H9 (cell line): ENCODE measurements at regions not wholly inside any gene's neighbourhood (a gene's known extent, or its start where the extent isn't known, plus 50 kb on each side); places are given as distances from the start of the nearest gene placed in this dataset.

ENCODE experiments used
- DNase-seq: peaks from one replicate; pipeline ENCODE4 v3.0.0-alpha.2; 2017
- H2AFZ ChIP-seq: one replicate; pipeline ENCODE4 v1.6.1; 2013; ENCODE audit warnings: mild to moderate bottlenecking, low read length, control low read depth, moderate library complexity
- H2AK5ac ChIP-seq: 2 replicates; pipeline ENCODE4 v1.6.1; 2013; ENCODE audit warnings: low read length, control low read depth, mixed read lengths; ENCODE audit not compliant: insufficient read length
- H2BK120ac ChIP-seq: one replicate; pipeline ENCODE4 v1.6.1; 2013; ENCODE audit warnings: low read depth, mild to moderate bottlenecking, low read length, control low read depth, inconsistent platforms; ENCODE audit not compliant: poor library complexity, severe bottlenecking
- H2BK12ac ChIP-seq: 2 replicates; pipeline ENCODE4 v1.6.1; 2013; ENCODE audit warnings: low read length, control low read depth, mixed read lengths, low read depth; ENCODE audit not compliant: insufficient read length
- H2BK15ac ChIP-seq: 2 replicates; pipeline ENCODE4 v1.6.1; 2013; ENCODE audit warnings: low read depth, low read length, control low read depth
- H2BK20ac ChIP-seq: one replicate; pipeline ENCODE4 v1.6.1; 2013; ENCODE audit warnings: low read depth, mild to moderate bottlenecking, low read length, control low read depth, inconsistent platforms; ENCODE audit not compliant: poor library complexity, severe bottlenecking
- H2BK5ac ChIP-seq: 2 replicates; pipeline ENCODE4 v1.6.1; 2013; ENCODE audit warnings: low read length, control low read depth, mixed read lengths; ENCODE audit not compliant: insufficient read length
- H3K14ac ChIP-seq: 2 replicates; pipeline ENCODE4 v1.6.1; 2013; ENCODE audit warnings: low read length, control low read depth; ENCODE audit not compliant: insufficient read depth
- H3K18ac ChIP-seq: 2 replicates; pipeline ENCODE4 v1.6.1; 2013; ENCODE audit warnings: low read depth, mild to moderate bottlenecking, mixed read lengths, low read length, control low read depth; ENCODE audit not compliant: insufficient read length
- H3K23ac ChIP-seq: 2 replicates; pipeline ENCODE4 v1.6.1; 2013; ENCODE audit warnings: low read length, control low read depth, mixed read lengths, low read depth; ENCODE audit not compliant: insufficient read length
- H3K23me2 ChIP-seq: 2 replicates; pipeline ENCODE4 v1.6.1; 2013; ENCODE audit warnings: low read depth, mild to moderate bottlenecking, mixed read lengths, low read length, control low read depth; ENCODE audit not compliant: insufficient read length, poor library complexity, severe bottlenecking
- H3K27ac ChIP-seq: 2 replicates; pipeline ENCODE4 v1.5.1; 2013; ENCODE audit warnings: low read length, control low read depth, mixed read lengths, low read depth; ENCODE audit not compliant: insufficient read length
- H3K27me3 ChIP-seq: 2 replicates; pipeline ENCODE4 v1.6.1; 2013; ENCODE audit warnings: low read length, control low read depth, inconsistent platforms; ENCODE audit not compliant: insufficient read depth
- H3K4ac ChIP-seq: 2 replicates; pipeline ENCODE4 v1.6.1; 2013; ENCODE audit warnings: low read depth, mild to moderate bottlenecking, control low read depth, inconsistent platforms, low read length, moderate library complexity
- H3K4me1 ChIP-seq: 2 replicates; pipeline ENCODE4 v1.6.1; 2013; ENCODE audit warnings: low read length, control low read depth, inconsistent platforms; ENCODE audit not compliant: insufficient read depth
- H3K4me2 ChIP-seq: 2 replicates; pipeline ENCODE4 v1.6.1; 2013; ENCODE audit warnings: low read length, control low read depth, mixed read lengths; ENCODE audit not compliant: insufficient read length, insufficient read depth
- H3K56ac ChIP-seq: 2 replicates; pipeline ENCODE4 v1.6.1; 2013; ENCODE audit warnings: low read depth, mild to moderate bottlenecking, mixed read lengths, low read length, control low read depth; ENCODE audit not compliant: insufficient read length
- H3K79me1 ChIP-seq: 2 replicates; pipeline ENCODE4 v1.6.1; 2013; ENCODE audit warnings: low read depth, mild to moderate bottlenecking, moderate library complexity, low read length, control low read depth, inconsistent platforms; ENCODE audit not compliant: insufficient read depth, poor library complexity, severe bottlenecking
- H3K79me2 ChIP-seq: 2 replicates; pipeline ENCODE4 v1.6.1; 2013; ENCODE audit warnings: low read length, control low read depth, inconsistent platforms; ENCODE audit not compliant: insufficient read depth
- H3K9ac ChIP-seq: 2 replicates; pipeline ENCODE4 v1.6.1; 2013; ENCODE audit warnings: low read length, control low read depth, mixed read lengths; ENCODE audit not compliant: insufficient read length; ENCODE audit errors: extremely low read depth
- H3K9me3 ChIP-seq: one replicate; pipeline ENCODE4 v1.6.1; 2013; ENCODE audit warnings: low read depth, low read length, inconsistent platforms; ENCODE audit not compliant: control insufficient read depth
- H3T11ph ChIP-seq: one replicate; pipeline ENCODE4 v1.6.1; 2013; ENCODE audit warnings: mild to moderate bottlenecking, low read length, control low read depth, inconsistent platforms
- H4K20me1 ChIP-seq: one replicate; pipeline ENCODE4 v1.6.1; 2013; ENCODE audit not compliant: control insufficient read depth, insufficient read length, insufficient read depth
- H4K5ac ChIP-seq: 2 replicates; pipeline ENCODE4 v1.6.1; 2013; ENCODE audit warnings: low read depth, mild to moderate bottlenecking, mixed read lengths, low read length, control low read depth; ENCODE audit not compliant: insufficient read length
- H4K8ac ChIP-seq: replicated peaks from 2 replicates; pipeline ENCODE4 v1.6.1; 2013; ENCODE audit warnings: low read length, control low read depth, mixed read lengths, low read depth; ENCODE audit not compliant: insufficient read length
- H4K91ac ChIP-seq: 2 replicates; pipeline ENCODE4 v1.6.1; 2013; ENCODE audit warnings: low read depth, mild to moderate bottlenecking, moderate library complexity, mixed read lengths, low read length, control low read depth; ENCODE audit not compliant: insufficient read length
- H3K27ac Mint-ChIP-seq, 3 experiments: 2 replicates in 2 of 3; 3 replicates in 1 of 3; pipeline ENCODE4 v1.8.0; 2020 to 2021; ENCODE audit warnings: mixed read lengths in 3 of 3, mild to moderate bottlenecking in 1 of 3, moderate library complexity in 1 of 3
- H3K27me3 Mint-ChIP-seq: 2 replicates; pipeline ENCODE4 v1.8.0; 2021; ENCODE audit warnings: low read depth, mild to moderate bottlenecking, moderate library complexity, mixed read lengths
- H3K36me3 Mint-ChIP-seq, 3 experiments: 2 replicates in 2 of 3; 3 replicates in 1 of 3; pipeline ENCODE4 v1.8.0; 2020 to 2021; ENCODE audit warnings: low read depth in 3 of 3, mixed read lengths in 3 of 3; ENCODE audit not compliant: insufficient read depth in 1 of 3
- H3K4me1 Mint-ChIP-seq, 2 experiments: 2 replicates each; pipeline ENCODE4 v1.8.0; 2020; ENCODE audit warnings: mixed read lengths in 2 of 2
- H3K4me3 Mint-ChIP-seq, 2 experiments: 2 replicates in 1 of 2; 3 replicates in 1 of 2; pipeline ENCODE4 v1.8.0; 2020 to 2021; ENCODE audit warnings: mild to moderate bottlenecking in 2 of 2, mixed read lengths in 2 of 2, moderate library complexity in 1 of 2
- H3K9me3 Mint-ChIP-seq, 2 experiments: 2 replicates in 1 of 2; 3 replicates in 1 of 2; pipeline ENCODE4 v1.8.0; 2020; ENCODE audit warnings: mild to moderate bottlenecking in 2 of 2, mixed read lengths in 2 of 2, moderate library complexity in 1 of 2
- WGBS: extraction: QIAGEN DNeasy Blood & Tissue Kit; methylation state at CpG from one replicate; pipeline ENCODE4 v1.1.7; 2013; ENCODE audit warnings: missing lambda C conversion rate, low lambda C conversion rate, mixed read lengths; ENCODE audit not compliant: insufficient read length; ENCODE audit errors: extremely low coverage; 5-methylcytosine and 5-hydroxymethylcytosine counted together
- TF ChIP-seq, protein P1 (sequence below): fragments of 200-600 bp; sonication (generic); conservative IDR thresholded peaks from 3 replicates; pipeline ENCODE4 v1.8.0; 2021; ENCODE audit warnings: antibody characterized with exemption, mild to moderate bottlenecking

DNA sequence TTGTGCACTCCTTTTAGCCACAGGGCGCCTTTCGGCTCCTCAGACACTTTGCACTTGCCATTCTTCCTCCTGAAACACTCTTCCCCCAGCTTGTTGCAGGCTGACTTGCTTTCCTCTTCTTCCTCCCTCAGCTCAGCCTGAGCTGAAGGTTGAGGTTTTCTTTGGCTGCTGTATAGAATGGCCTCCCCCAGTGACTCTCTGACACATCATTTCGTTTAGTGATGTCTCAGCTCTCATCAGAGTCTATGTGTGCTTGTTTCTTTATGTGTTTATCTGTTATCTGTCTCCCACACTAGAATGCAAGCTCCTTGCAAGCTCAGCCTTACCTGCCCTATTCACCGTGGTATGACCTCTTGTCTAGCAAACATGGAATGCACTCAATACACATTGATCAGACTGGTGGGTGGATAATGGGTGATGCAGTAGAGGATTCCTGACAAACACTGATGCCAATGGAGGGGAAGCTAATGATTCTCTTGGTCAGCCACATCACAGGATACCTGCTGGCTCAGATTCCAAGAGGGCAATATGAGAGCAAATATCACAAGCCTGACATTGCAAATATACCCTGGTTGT lies 112.9 kb upstream of the STC2 start:
- Histone ChIP-seq H3T11ph (no peak overlapping the region), H3K4ac (no peak overlapping the region), H3K9ac (no peak overlapping the region), H3K18ac (no peak overlapping the region), H3K27ac (no peak overlapping the region), H3K4me1 (no peaks in the 10 kb centered on the region), H2AFZ (no peak overlapping the region), H2BK120ac (no peak overlapping the region), H3K9me3 (no peaks in the 10 kb centered on the region), H2BK12ac (no peak overlapping the region), H3K23me2 (no peaks in the 10 kb centered on the region), H3K56ac (no peak overlapping the region), H2AK5ac (no peak overlapping the region), H4K91ac (no peak overlapping the region), H4K8ac (no peak overlapping the region), H3K23ac (no peak overlapping the region), H3K27me3 (no peaks in the 10 kb centered on the region), H3K79me1 (no peaks in the 10 kb centered on the region), H4K20me1 (no peaks in the 10 kb centered on the region), H3K79me2 (no peaks in the 10 kb centered on the region), H2BK20ac (no peak overlapping the region), H3K14ac (no peak overlapping the region), H4K5ac (no peak overlapping the region), H2BK5ac (no peak overlapping the region), H2BK15ac (no peak overlapping the region), H3K4me2 (no peak overlapping the region)
- WGBS = no CpG with 5 or more reads among the region's 4 CpGs
- no peak for DNase-seq
- Mint-ChIP-seq H3K4me1 (peaks cover 0 to 3% of the 10 kb centered on the region in 2 experiments; a peak in 2 of 4 replicates), H3K9me3 (no peaks in the 10 kb centered on the region; a peak in 1 of 5 replicates), H3K4me3 (no peak overlapping the region), H3K36me3 (no peaks in the 10 kb centered on the region; a peak in 1 of 7 replicates), H3K27ac (no peak overlapping the region), H3K27me3 (peaks cover 12% of the 10 kb centered on the region)
- TF ChIP-seq, protein P1, sequence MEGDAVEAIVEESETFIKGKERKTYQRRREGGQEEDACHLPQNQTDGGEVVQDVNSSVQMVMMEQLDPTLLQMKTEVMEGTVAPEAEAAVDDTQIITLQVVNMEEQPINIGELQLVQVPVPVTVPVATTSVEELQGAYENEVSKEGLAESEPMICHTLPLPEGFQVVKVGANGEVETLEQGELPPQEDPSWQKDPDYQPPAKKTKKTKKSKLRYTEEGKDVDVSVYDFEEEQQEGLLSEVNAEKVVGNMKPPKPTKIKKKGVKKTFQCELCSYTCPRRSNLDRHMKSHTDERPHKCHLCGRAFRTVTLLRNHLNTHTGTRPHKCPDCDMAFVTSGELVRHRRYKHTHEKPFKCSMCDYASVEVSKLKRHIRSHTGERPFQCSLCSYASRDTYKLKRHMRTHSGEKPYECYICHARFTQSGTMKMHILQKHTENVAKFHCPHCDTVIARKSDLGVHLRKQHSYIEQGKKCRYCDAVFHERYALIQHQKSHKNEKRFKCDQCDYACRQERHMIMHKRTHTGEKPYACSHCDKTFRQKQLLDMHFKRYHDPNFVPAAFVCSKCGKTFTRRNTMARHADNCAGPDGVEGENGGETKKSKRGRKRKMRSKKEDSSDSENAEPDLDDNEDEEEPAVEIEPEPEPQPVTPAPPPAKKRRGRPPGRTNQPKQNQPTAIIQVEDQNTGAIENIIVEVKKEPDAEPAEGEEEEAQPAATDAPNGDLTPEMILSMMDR = no peak
